ENCODE measurements at regions not wholly inside any gene's neighbourhood (a gene's known extent, or its start where the extent isn't known, plus 50 kb on each side); places are given as distances from the start of the nearest gene placed in this dataset.

DNA sequence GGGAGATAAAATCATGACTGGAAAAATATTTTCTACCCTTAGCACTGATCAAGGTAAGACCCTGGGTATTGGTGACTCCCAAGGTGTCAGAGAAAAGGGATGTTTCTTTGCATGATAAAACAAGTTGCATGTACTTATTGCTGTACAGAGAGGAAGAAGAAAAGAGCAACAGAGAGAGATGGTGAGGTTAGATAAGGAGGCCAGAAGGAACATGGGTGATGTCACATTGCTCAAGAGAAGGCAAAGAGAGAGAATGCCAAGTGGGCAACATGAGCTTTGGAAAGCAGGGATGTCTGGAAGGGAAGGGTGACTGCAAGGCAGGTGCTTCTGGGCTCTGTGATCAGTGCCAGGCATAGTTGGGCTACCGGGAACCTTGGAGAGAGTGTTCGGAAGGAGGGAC, 65.1 kb upstream of the ADARB2 start:
- no peak overlapping the region for H3K4me3 ChIP-seq (ENCODE audit: low read depth, low read length)
- no peak for TF ChIP-seq CTCF (conservative IDR thresholded peaks at IDR 0.05; ENCODE audit: low read depth, low read length)
- DNase-seq (ENCODE audit: low read depth): no peak

DNA sequence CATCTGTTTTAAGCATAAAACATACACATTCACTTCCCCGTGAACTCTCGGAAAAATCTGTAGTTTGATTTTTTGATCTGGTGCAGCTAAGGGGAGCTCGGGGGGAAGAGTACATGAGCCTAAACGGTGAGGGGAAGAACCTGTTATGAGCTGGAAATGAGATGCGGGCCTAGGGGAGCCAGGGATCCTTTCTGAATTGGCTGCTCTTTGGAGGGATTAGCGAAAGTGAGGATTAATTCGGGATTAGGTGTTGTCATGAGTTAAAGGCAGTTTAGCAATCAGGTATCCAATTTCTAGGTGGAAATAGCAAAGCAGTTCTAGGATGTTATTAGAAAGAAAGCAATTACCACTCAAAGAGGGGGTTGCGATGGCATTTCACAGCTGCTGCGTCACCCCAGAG, 51.1 kb upstream of the ADARB2 start:
- H3K4me3 ChIP-seq (ENCODE audit: low read depth, low read length): no peak overlapping the region
- DNase-seq (ENCODE audit: low read depth): no peak
- TF ChIP-seq CTCF (conservative IDR thresholded peaks at IDR 0.05; ENCODE audit: low read depth, low read length): no peak
